K562 (cell line): ENCODE measurements at regions not wholly inside any gene's neighbourhood (a gene's known extent, or its start where the extent isn't known, plus 50 kb on each side); places are given as distances from the start of the nearest gene placed in this dataset.

ENCODE experiments used
- ATAC-seq: fragments of 200-7000 bp; cut with Tn5 transposase; 3 replicates; pipeline ENCODE4 v1.9.1; 2020; ENCODE audit warnings: moderate library complexity
- BruUV-seq: library from RNA; stranded (reverse); fragments of 400-500 nt; replicated peaks from 2 replicates; lab custom pipeline; 2021; lab: Mats Ljungman, UMichigan
- CTCF ChIA-PET: fragments of 300-600 bp; formaldehyde crosslinking; extraction: SDS; loops from one replicate; lab custom pipeline; 2021; ENCODE audit warnings: low intra/inter-chr PET ratio; lab: Yijun Ruan, JAX
- POLR2A ChIA-PET: fragments of 300-600, 350-650 bp; sonication (Branson Sonifier 250); formaldehyde crosslinking; extraction: SDS; loops from one replicate; lab custom pipeline; 2021; ENCODE audit warnings: antibody characterized with exemption, inconsistent platforms; lab: Yijun Ruan, JAX
- DNase-seq, 4 experiments: peaks; one replicate each; pipeline versions ENCODE4 v3.0.0 to v3.0.0-alpha.2; 2011 to 2018; ENCODE audit warnings: low spot score in 3 of 4, mixed read lengths in 3 of 4; ENCODE audit errors: extremely low read depth in 1 of 4
- FAIRE-seq: peaks from 2 replicates; lab custom pipeline; 2011; peaks lifted over from hg19 to GRCh38; lab: Jason Lieb, UNC
- H2AFZ ChIP-seq: 2 replicates; pipeline ENCODE4 v1.6.0; 2011; ENCODE audit warnings: low read depth, low read length, control low read depth, inconsistent platforms
- H3K27ac ChIP-seq: fragments of 200-600 bp; 3 replicates; pipeline ENCODE4 v1.8.0; 2011; ENCODE audit warnings: low read depth, mild to moderate bottlenecking, control low read depth, inconsistent platforms, low read length, moderate library complexity, mixed read lengths; ENCODE audit errors: extremely low read depth
- H3K27me3 ChIP-seq, 2 experiments: fragments of 300-600 bp in 1 of 2; 2 replicates in 1 of 2; 3 replicates in 1 of 2; pipeline versions ENCODE4 v1.6.0 to v1.8.0; 2011; ENCODE audit warnings: inconsistent platforms in 2 of 2, low read length in 2 of 2, mild to moderate bottlenecking in 1 of 2, mixed read lengths in 1 of 2, moderate library complexity in 1 of 2; ENCODE audit not compliant: control insufficient read depth in 2 of 2, insufficient read depth in 2 of 2
- H3K36me3 ChIP-seq: fragments of 300-600 bp; 3 replicates; pipeline ENCODE4 v1.8.0; 2011; ENCODE audit warnings: mild to moderate bottlenecking, low read length, inconsistent platforms; ENCODE audit not compliant: control insufficient read depth, insufficient read depth
- H3K4me1 ChIP-seq, 2 experiments: fragments of 200-600 bp in 1 of 2; replicated peaks in 1 of 2; 2 replicates in 1 of 2; 3 replicates in 1 of 2; pipeline versions ENCODE4 v1.5.1 to v1.8.0; 2011; ENCODE audit warnings: inconsistent platforms in 2 of 2, low read length in 2 of 2, mild to moderate bottlenecking in 1 of 2, mixed read lengths in 1 of 2, moderate library complexity in 1 of 2; ENCODE audit not compliant: control insufficient read depth in 2 of 2, insufficient read depth in 2 of 2
- H3K4me2 ChIP-seq: 2 replicates; pipeline ENCODE4 v1.6.1; 2011; ENCODE audit warnings: low read length, control low read depth, inconsistent platforms, mixed read lengths; ENCODE audit not compliant: insufficient read depth
- H3K4me3 ChIP-seq: fragments of 200-600 bp; sonication (generic), shearing (Covaris generic); 2 replicates; pipeline ENCODE4 v1.5.1; 2016; ENCODE audit warnings: control low read depth, inconsistent platforms
- H3K79me2 ChIP-seq: fragments of 200-600 bp; 3 replicates; pipeline ENCODE4 v1.8.0; 2011; ENCODE audit warnings: low read length, inconsistent platforms; ENCODE audit not compliant: control insufficient read depth, insufficient read depth
- H3K9ac ChIP-seq, 2 experiments: 2 replicates each; pipeline versions ENCODE4 v1.6.0 to v1.6.1; 2011; ENCODE audit warnings: low read depth in 2 of 2, low read length in 2 of 2, control low read depth in 1 of 2, inconsistent platforms in 1 of 2, mild to moderate bottlenecking in 1 of 2, mixed read lengths in 1 of 2; ENCODE audit not compliant: insufficient read depth in 1 of 2
- H3K9me1 ChIP-seq: one replicate; pipeline ENCODE4 v1.6.0; 2011; ENCODE audit warnings: inconsistent platforms, mild to moderate bottlenecking, low read length, moderate library complexity; ENCODE audit not compliant: control insufficient read depth, insufficient read depth
- H3K9me3 ChIP-seq: replicated peaks from 2 replicates; pipeline ENCODE4 v1.5.1; 2011; ENCODE audit warnings: low read depth, low read length, inconsistent platforms; ENCODE audit not compliant: control insufficient read depth, insufficient read depth
- H4K20me1 ChIP-seq: replicated peaks from 2 replicates; pipeline ENCODE4 v1.6.1; 2011; ENCODE audit warnings: low read length, inconsistent platforms, mixed read lengths; ENCODE audit not compliant: control insufficient read depth, insufficient read depth
- POLR3G ChIP-seq: IDR thresholded peaks from 2 replicates; pipeline ENCODE4 v1.6.1; 2011; ENCODE audit not compliant: insufficient read length, insufficient replicate concordance; ENCODE audit errors: extremely low read depth
- ZNF445 ChIP-seq: fragments of 250-450 bp; sonication (Bioruptor Pico); IDR thresholded peaks from 2 replicates; pipeline ENCODE4 v1.4.0; 2020; ENCODE audit warnings: low read depth, mild to moderate bottlenecking, moderate library complexity
- ZZZ3 ChIP-seq: fragments of 450-650 bp; IDR thresholded peaks from 2 replicates; pipeline ENCODE4 v1.6.1; 2016; ENCODE audit warnings: antibody characterized with exemption, mild to moderate bottlenecking, moderate library complexity
- WGBS: fragments of 100-300 bp; shearing (Covaris generic); methylation state at CpG from one replicate; pipeline ENCODE4 v1.1.6; 2016; ENCODE audit warnings: low coverage, mixed read lengths; ENCODE audit not compliant: insufficient coverage; ENCODE audit errors: missing lambda C conversion rate; 5-methylcytosine and 5-hydroxymethylcytosine counted together
- in situ Hi-C: fragments of 300-500 bp; cut with MboI; formaldehyde crosslinking; loops from 4 replicates; pipeline ENCODE4 v1.15.0; 2018; ENCODE audit warnings: inconsistent platforms, mixed read lengths
- intact Hi-C: fragments of 100-400 bp; cut with micrococcal nuclease; formaldehyde crosslinking; loops from 2 replicates; pipeline ENCODE4 v1.14.2; 2022
- TF ChIP-seq, protein P1 (sequence below): fragments of 200-800 bp; sonication (Bioruptor generic); IDR thresholded peaks from 2 replicates; pipeline ENCODE4 v1.6.1; 2017; ENCODE audit warnings: missing genetic modification characterization, missing compliant biosample characterization

DNA sequence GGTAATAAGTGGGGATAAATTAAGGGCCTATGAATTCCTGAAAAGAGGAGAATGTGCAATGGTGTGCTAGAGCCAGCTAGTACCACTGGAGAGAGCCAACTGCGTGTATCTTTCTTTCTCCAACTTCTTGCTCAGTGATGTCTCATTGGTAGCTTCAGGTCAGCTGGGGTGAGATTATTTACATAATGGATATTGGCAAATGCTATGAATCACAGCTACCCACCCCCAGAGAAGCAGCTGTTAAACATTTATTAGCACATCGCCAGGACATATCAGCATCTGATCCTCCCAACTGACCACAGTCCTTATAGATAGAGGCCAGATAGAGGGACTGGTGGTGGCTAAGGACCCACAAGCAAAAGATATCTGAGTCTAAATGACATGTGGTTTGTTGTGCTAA, 421.3 kb downstream of the ACTL7B start:
- WGBS: 0% methylated on average over 2 of the region's 2 CpGs
- Histone ChIP-seq H4K20me1 (0 out of 2 replicates have a peak, but pooled peaks cover 2% of the 10 kb centered on the region), H3K27ac (no peak overlapping the region), H3K36me3 (no peaks in the 10 kb centered on the region)
- FAIRE-seq: no peak
- TF ChIP-seq ZZZ3 (no peak), ZNF445 (CRISPR knock-in tag) (no peak), POLR3G (no peak)
- TF ChIP-seq, protein P1, sequence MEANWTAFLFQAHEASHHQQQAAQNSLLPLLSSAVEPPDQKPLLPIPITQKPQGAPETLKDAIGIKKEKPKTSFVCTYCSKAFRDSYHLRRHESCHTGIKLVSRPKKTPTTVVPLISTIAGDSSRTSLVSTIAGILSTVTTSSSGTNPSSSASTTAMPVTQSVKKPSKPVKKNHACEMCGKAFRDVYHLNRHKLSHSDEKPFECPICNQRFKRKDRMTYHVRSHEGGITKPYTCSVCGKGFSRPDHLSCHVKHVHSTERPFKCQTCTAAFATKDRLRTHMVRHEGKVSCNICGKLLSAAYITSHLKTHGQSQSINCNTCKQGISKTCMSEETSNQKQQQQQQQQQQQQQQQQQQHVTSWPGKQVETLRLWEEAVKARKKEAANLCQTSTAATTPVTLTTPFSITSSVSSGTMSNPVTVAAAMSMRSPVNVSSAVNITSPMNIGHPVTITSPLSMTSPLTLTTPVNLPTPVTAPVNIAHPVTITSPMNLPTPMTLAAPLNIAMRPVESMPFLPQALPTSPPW (CRISPR knock-in tag): no peak
- TF ChIP-seq, all 486 proteins: peak for 0
- ChIA-PET CTCF (no interaction called here), POLR2A (interaction anchor here (0.6 to 0.7 kb wide), 2 partner anchors 11 to 562 kb away, joined by 3 read pairs; no protein-coding TSS in a partner anchor)
- Histone ChIP-seq H2AFZ (no peak overlapping the region), H3K27me3 (no peaks in the 10 kb centered on the region), H3K4me3 (no peak overlapping the region), H3K9me3 (no peaks in the 10 kb centered on the region), H3K4me2 (no peak overlapping the region), H3K79me2 (no peaks in the 10 kb centered on the region), H3K9ac (no peak overlapping the region), H3K9me1 (no peaks in the 10 kb centered on the region), H3K4me1 (no peaks in the 10 kb centered on the region)
- no peak for ATAC-seq
- BruUV-seq: no TSS peak
- in situ Hi-C loops: no loop called here
- intact Hi-C loops: loop anchor here (10.0 kb wide), 1 partner anchor 950 kb away; the partner anchor contains the start of gene KLF4
- DNase-seq: no peak
